ENCODE measurements at regions not wholly inside any gene's neighbourhood (a gene's known extent, or its start where the extent isn't known, plus 50 kb on each side); places are given as distances from the start of the nearest gene placed in this dataset.

GRCh38 chr1:239682960-239683359 is 296.6 kb downstream of the CHRM3 start:
- no peaks in the 10 kb centered on the region for H3K79me2 ChIP-seq (ENCODE audit: insufficient read depth, low read length)
- no peaks in the 10 kb centered on the region for H3K4me1 ChIP-seq (ENCODE audit: insufficient read depth, low read length)
- H3K27ac ChIP-seq (ENCODE audit: low read depth, low read length): no peak overlapping the region
- TF ChIP-seq CTCF (IDR thresholded peaks at IDR 0.05; ENCODE audit: extremely low read depth, low read depth, low read length): no peak
- H3K27me3 ChIP-seq (ENCODE audit: insufficient read depth, low read length): no peaks in the 10 kb centered on the region
- H3K36me3 ChIP-seq (ENCODE audit: insufficient read depth, low read length): no peaks in the 10 kb centered on the region
- H4K20me1 ChIP-seq (ENCODE audit: insufficient read depth, low read length): no peaks in the 10 kb centered on the region
- H3K9me3 ChIP-seq (ENCODE audit: low read depth, low read length): peaks cover 1% of the 10 kb centered on the region
- no peak overlapping the region for H3K4me2 ChIP-seq (ENCODE audit: insufficient read depth, low read length)
- no peak overlapping the region for H2AFZ ChIP-seq (ENCODE audit: low read length)
- no peak overlapping the region for H3K4me3 ChIP-seq (ENCODE audit: insufficient read depth, low read length)
- no peak for DNase-seq (ENCODE audit: insufficient read length, low spot score, missing footprints)

- H3K4me3 ChIP-seq (ENCODE audit: insufficient read depth, low read length): no peak overlapping the region
- TF ChIP-seq CTCF (IDR thresholded peaks at IDR 0.05; ENCODE audit: extremely low read depth, low read depth, low read length): no peak
- no peaks in the 10 kb centered on the region for H3K27me3 ChIP-seq (ENCODE audit: insufficient read depth, low read length)
- no peaks in the 10 kb centered on the region for H3K36me3 ChIP-seq (ENCODE audit: insufficient read depth, low read length)
- no peak for DNase-seq (ENCODE audit: insufficient read length, low spot score, missing footprints)
- no peaks in the 10 kb centered on the region for H3K79me2 ChIP-seq (ENCODE audit: insufficient read depth, low read length)
- peaks cover 1% of the 10 kb centered on the region for H3K9me3 ChIP-seq (ENCODE audit: low read depth, low read length)
- H3K27ac ChIP-seq (ENCODE audit: low read depth, low read length): no peak overlapping the region
- H3K4me1 ChIP-seq (ENCODE audit: insufficient read depth, low read length): no peaks in the 10 kb centered on the region
- H2AFZ ChIP-seq (ENCODE audit: low read length): no peak overlapping the region
- H3K4me2 ChIP-seq (ENCODE audit: insufficient read depth, low read length): no peak overlapping the region
- H4K20me1 ChIP-seq (ENCODE audit: insufficient read depth, low read length): no peaks in the 10 kb centered on the region
Measured at GRCh38 chr1:239686386-239686785, 300.0 kb downstream of the CHRM3 start.

DNA sequence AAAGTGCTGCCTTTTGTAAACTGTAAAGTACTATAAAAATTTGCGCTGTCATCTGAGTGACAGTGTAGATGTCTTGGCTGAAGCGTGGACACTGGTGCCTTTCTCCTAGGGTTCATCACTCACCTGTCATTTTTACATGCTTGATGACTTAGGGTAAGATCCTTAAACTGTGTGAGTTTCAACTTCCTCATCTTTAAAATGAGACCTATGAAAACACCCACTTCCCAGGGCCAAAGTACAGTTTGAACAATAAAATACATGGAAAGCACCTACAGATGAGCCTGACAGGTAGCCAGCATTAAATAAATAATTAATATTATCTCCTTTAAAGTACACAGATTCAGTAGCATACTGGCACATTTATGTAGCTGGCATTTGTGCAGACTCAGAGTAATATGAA is 309.9 kb downstream of the CHRM3 start:
- no peaks in the 10 kb centered on the region for H3K79me2 ChIP-seq (ENCODE audit: insufficient read depth, low read length)
- no peaks in the 10 kb centered on the region for H3K27me3 ChIP-seq (ENCODE audit: insufficient read depth, low read length)
- no peak overlapping the region for H2AFZ ChIP-seq (ENCODE audit: low read length)
- H3K9me3 ChIP-seq (ENCODE audit: low read depth, low read length): peaks cover 2% of the 10 kb centered on the region
- H3K36me3 ChIP-seq (ENCODE audit: insufficient read depth, low read length): no peaks in the 10 kb centered on the region
- no peak for TF ChIP-seq CTCF (IDR thresholded peaks at IDR 0.05; ENCODE audit: extremely low read depth, low read depth, low read length)
- no peak overlapping the region for H3K4me3 ChIP-seq (ENCODE audit: insufficient read depth, low read length)
- no peak overlapping the region for H3K27ac ChIP-seq (ENCODE audit: low read depth, low read length)
- no peaks in the 10 kb centered on the region for H4K20me1 ChIP-seq (ENCODE audit: insufficient read depth, low read length)
- H3K4me1 ChIP-seq (ENCODE audit: insufficient read depth, low read length): no peaks in the 10 kb centered on the region
- no peak for DNase-seq (ENCODE audit: insufficient read length, low spot score, missing footprints)
- no peak overlapping the region for H3K4me2 ChIP-seq (ENCODE audit: insufficient read depth, low read length)

DNA sequence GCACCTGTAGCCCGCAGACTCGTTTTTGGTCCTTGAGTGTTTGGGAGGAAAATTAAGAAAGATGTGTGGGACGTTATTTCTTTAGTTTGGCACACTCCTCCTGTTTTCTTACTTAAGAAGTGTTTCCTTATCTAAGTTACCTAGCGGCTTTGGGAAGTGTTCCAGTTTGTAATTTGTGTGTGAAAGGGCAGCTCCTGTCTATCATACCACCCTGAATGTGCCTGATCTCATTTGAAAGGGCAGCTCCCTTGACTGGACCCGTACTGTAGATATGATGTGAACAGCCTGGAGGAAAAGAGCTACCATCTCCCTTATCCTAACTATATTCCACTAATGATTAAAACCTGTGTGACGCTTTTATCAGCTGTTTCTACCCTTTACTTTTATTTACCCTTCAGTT is 314.3 kb downstream of the CHRM3 start:
- no peak overlapping the region for H3K27ac ChIP-seq (ENCODE audit: low read depth, low read length)
- H3K4me1 ChIP-seq (ENCODE audit: insufficient read depth, low read length): no peaks in the 10 kb centered on the region
- no peak for TF ChIP-seq CTCF (IDR thresholded peaks at IDR 0.05; ENCODE audit: extremely low read depth, low read depth, low read length)
- no peaks in the 10 kb centered on the region for H3K27me3 ChIP-seq (ENCODE audit: insufficient read depth, low read length)
- no peaks in the 10 kb centered on the region for H3K36me3 ChIP-seq (ENCODE audit: insufficient read depth, low read length)
- DNase-seq (ENCODE audit: insufficient read length, low spot score, missing footprints): no peak
- H3K79me2 ChIP-seq (ENCODE audit: insufficient read depth, low read length): no peaks in the 10 kb centered on the region
- no peak overlapping the region for H3K4me3 ChIP-seq (ENCODE audit: insufficient read depth, low read length)
- no peak overlapping the region for H3K4me2 ChIP-seq (ENCODE audit: insufficient read depth, low read length)
- no peak overlapping the region for H2AFZ ChIP-seq (ENCODE audit: low read length)
- no peaks in the 10 kb centered on the region for H4K20me1 ChIP-seq (ENCODE audit: insufficient read depth, low read length)
- H3K9me3 ChIP-seq (ENCODE audit: low read depth, low read length): peaks cover 2% of the 10 kb centered on the region

Measured in osteoblast (primary cell).